H1 (cell line): ENCODE measurements at regions not wholly inside any gene's neighbourhood (a gene's known extent, or its start where the extent isn't known, plus 50 kb on each side); places are given as distances from the start of the nearest gene placed in this dataset.

Experiments used
- CTCF ChIA-PET: fragments of 300-600 bp; sonication (Branson Sonifier 250); formaldehyde crosslinking; loops from one replicate; lab custom pipeline; 2021; ENCODE audit not compliant: partially characterized antibody; lab: Charles Lee
- POLR2A ChIA-PET: fragments of 300-600 bp; sonication (Branson Sonifier 250); formaldehyde crosslinking; loops from one replicate; lab custom pipeline; 2021; ENCODE audit warnings: inconsistent platforms; ENCODE audit not compliant: partially characterized antibody; lab: Charles Lee
- DNase-seq, 2 experiments: peaks; one replicate each; pipeline versions ENCODE4 v3.0.0 to v3.0.0-alpha.2; 2010 to 2022; ENCODE audit warnings: low spot score in 2 of 2, low read depth in 1 of 2, mixed read lengths in 1 of 2
- FAIRE-seq: peaks from 2 replicates; lab custom pipeline; 2011; peaks lifted over from hg19 to GRCh38; lab: Jason Lieb, UNC
- H2AFZ ChIP-seq: 2 replicates; pipeline ENCODE4 v1.8.1; 2012; ENCODE audit warnings: low read length, inconsistent platforms
- H2AK5ac ChIP-seq: 2 replicates; pipeline ENCODE4 v1.6.1; 2013; ENCODE audit warnings: low read depth, low read length
- H2BK120ac ChIP-seq: replicated peaks from 2 replicates; pipeline ENCODE3; 2013; ENCODE audit warnings: low read depth, low read length, inconsistent platforms
- H2BK12ac ChIP-seq: 2 replicates; pipeline ENCODE4 v1.6.1; 2013; ENCODE audit warnings: low read depth, low read length
- H2BK15ac ChIP-seq: 2 replicates; pipeline ENCODE4 v1.6.1; 2013; ENCODE audit warnings: low read length
- H2BK20ac ChIP-seq: 2 replicates; pipeline ENCODE4 v1.6.1; 2013; ENCODE audit warnings: low read length
- H2BK5ac ChIP-seq: 2 replicates; pipeline ENCODE4 v1.6.1; 2013; ENCODE audit warnings: low read depth, low read length
- H3K14ac ChIP-seq: 2 replicates; pipeline ENCODE4 v1.6.1; 2013; ENCODE audit warnings: inconsistent platforms; ENCODE audit not compliant: insufficient read length
- H3K18ac ChIP-seq: 2 replicates; pipeline ENCODE4 v1.6.1; 2013; ENCODE audit warnings: low read length; ENCODE audit errors: extremely low read depth
- H3K23ac ChIP-seq: 2 replicates; pipeline ENCODE4 v1.6.1; 2013; ENCODE audit warnings: inconsistent platforms; ENCODE audit not compliant: insufficient read length
- H3K23me2 ChIP-seq: 2 replicates; pipeline ENCODE4 v1.6.1; 2013; ENCODE audit warnings: low read depth, low read length
- H3K27ac ChIP-seq: 2 replicates; pipeline ENCODE4 v1.6.1; 2011; ENCODE audit warnings: low read depth, low read length, inconsistent platforms
- H3K27me3 ChIP-seq, 4 experiments: replicated peaks in 1 of 4; 1 replicate in 1 of 4; 2 replicates in 3 of 4; pipeline versions ENCODE4 v1.6.1 to v1.8.1; 2011 to 2013; ENCODE audit warnings: low read length in 3 of 4, mild to moderate bottlenecking in 3 of 4, inconsistent platforms in 2 of 4, mixed read lengths in 2 of 4, moderate library complexity in 1 of 4; ENCODE audit not compliant: control insufficient read depth in 3 of 4, insufficient read depth in 3 of 4; ENCODE audit errors: extremely low read depth in 1 of 4
- H3K36me3 ChIP-seq, 4 experiments: 2 replicates each; pipeline versions ENCODE4 v1.6.1 to v1.8.1; 2011 to 2013; ENCODE audit warnings: mild to moderate bottlenecking in 4 of 4, low read length in 3 of 4, moderate library complexity in 2 of 4, control low read depth in 1 of 4, inconsistent platforms in 1 of 4; ENCODE audit not compliant: insufficient read depth in 4 of 4, control insufficient read depth in 2 of 4
- H3K4ac ChIP-seq: replicated peaks from 2 replicates; pipeline ENCODE3; 2013; ENCODE audit warnings: low read length, low read depth, mixed read lengths, inconsistent platforms; ENCODE audit not compliant: insufficient read length
- H3K4me1 ChIP-seq, 4 experiments: replicated peaks in 1 of 4; 1 replicate in 1 of 4; 2 replicates in 3 of 4; pipeline versions ENCODE4 v1.6.1 to v1.8.1; 2011 to 2013; ENCODE audit warnings: low read length in 3 of 4, inconsistent platforms in 2 of 4, mixed read lengths in 1 of 4; ENCODE audit not compliant: insufficient read depth in 4 of 4, control insufficient read depth in 3 of 4
- H3K4me2 ChIP-seq, 2 experiments: 2 replicates each; pipeline versions ENCODE4 v1.6.1 to v1.8.1; 2011 to 2013; ENCODE audit warnings: low read depth in 2 of 2, low read length in 2 of 2, control low read depth in 1 of 2, inconsistent platforms in 1 of 2, mild to moderate bottlenecking in 1 of 2; ENCODE audit not compliant: insufficient read depth in 1 of 2
- H3K4me3 ChIP-seq, 4 experiments: fragments of 200-600, 300-600 bp in 1 of 4; sonication (generic), shearing (Covaris generic), sonication (Bioruptor Twin) in 1 of 4; 2 replicates each; pipeline versions ENCODE4 v1.5.1 to v1.8.1; 2011 to 2016; ENCODE audit warnings: low read length in 4 of 4, low read depth in 3 of 4, control low read depth in 2 of 4, inconsistent platforms in 2 of 4, mild to moderate bottlenecking in 2 of 4, mixed read lengths in 1 of 4, moderate library complexity in 1 of 4; ENCODE audit not compliant: insufficient read depth in 2 of 4; ENCODE audit errors: extremely low read depth in 1 of 4
- H3K56ac ChIP-seq: replicated peaks from 2 replicates; pipeline ENCODE3; 2013; ENCODE audit warnings: low read depth, mild to moderate bottlenecking, mixed read lengths, low read length, inconsistent platforms; ENCODE audit not compliant: insufficient read length
- H3K79me1 ChIP-seq: 2 replicates; pipeline ENCODE4 v1.6.1; 2013; ENCODE audit warnings: low read depth, low read length, control low read depth
- H3K79me2 ChIP-seq, 2 experiments: 2 replicates each; pipeline versions ENCODE4 v1.6.1 to v1.8.1; 2012 to 2013; ENCODE audit warnings: low read length in 2 of 2, mild to moderate bottlenecking in 2 of 2, inconsistent platforms in 1 of 2; ENCODE audit not compliant: insufficient read depth in 2 of 2, control insufficient read depth in 1 of 2
- H3K9ac ChIP-seq, 4 experiments: replicated peaks in 1 of 4; 1 replicate in 1 of 4; 2 replicates in 3 of 4; pipeline versions ENCODE4 v1.6.1 to v1.8.1; 2011 to 2013; ENCODE audit warnings: low read depth in 3 of 4, low read length in 3 of 4, control low read depth in 2 of 4, mild to moderate bottlenecking in 2 of 4, moderate library complexity in 2 of 4, inconsistent platforms in 1 of 4; ENCODE audit errors: extremely low read depth in 1 of 4
- H3K9me3 ChIP-seq, 2 experiments: 2 replicates each; pipeline versions ENCODE4 v1.6.1 to v1.8.1; 2012 to 2013; ENCODE audit warnings: mild to moderate bottlenecking in 2 of 2, moderate library complexity in 2 of 2, control low read depth in 1 of 2, inconsistent platforms in 1 of 2, low read depth in 1 of 2, low read length in 1 of 2, mixed read lengths in 1 of 2; ENCODE audit not compliant: insufficient read depth in 2 of 2
- H4K20me1 ChIP-seq, 2 experiments: replicated peaks in 1 of 2; 2 replicates each; pipeline versions ENCODE3 to v1.8.1; 2011 to 2013; ENCODE audit warnings: inconsistent platforms in 2 of 2, low read length in 2 of 2, mild to moderate bottlenecking in 1 of 2; ENCODE audit not compliant: insufficient read depth in 2 of 2, control insufficient read depth in 1 of 2
- H4K5ac ChIP-seq: 2 replicates; pipeline ENCODE4 v1.6.1; 2013; ENCODE audit warnings: low read length, low read depth, mixed read lengths, inconsistent platforms; ENCODE audit not compliant: insufficient read length
- H4K8ac ChIP-seq: 2 replicates; pipeline ENCODE4 v1.8.0; 2013; ENCODE audit warnings: mild to moderate bottlenecking, moderate library complexity, low read length, inconsistent platforms; ENCODE audit not compliant: insufficient read depth; ENCODE audit errors: extremely low read depth
- H4K91ac ChIP-seq: replicated peaks from 2 replicates; pipeline ENCODE3; 2013; ENCODE audit warnings: low read length, mixed read lengths, inconsistent platforms; ENCODE audit not compliant: insufficient read length
- EZH2 ChIP-seq: fragments of 200-600 bp; sonication (generic); IDR thresholded peaks from 2 replicates; pipeline ENCODE4 v1.7.1; 2012; ENCODE audit warnings: low read depth, mild to moderate bottlenecking, moderate library complexity, low read length, inconsistent platforms; ENCODE audit not compliant: severe bottlenecking
- WGBS, 2 experiments: shearing (Covaris generic) in 1 of 2; methylation state at CpG; one replicate each; pipeline versions ENCODE4 v1.1.6 to v1.1.7; 2013 to 2015; ENCODE audit warnings: low lambda C conversion rate in 2 of 2, mixed read lengths in 2 of 2, inconsistent platforms in 1 of 2, low coverage in 1 of 2, missing lambda C conversion rate in 1 of 2; ENCODE audit not compliant: insufficient replicate concordance in 2 of 2, insufficient coverage in 1 of 2, insufficient read length in 1 of 2; ENCODE audit errors: extremely low coverage in 1 of 2, missing lambda C conversion rate in 1 of 2; 5-methylcytosine and 5-hydroxymethylcytosine counted together

GRCh38 chr6:28767691-28768090 is 156.1 kb downstream of the TRIM27 start:
- Histone ChIP-seq H3K79me2 (no peaks in the 10 kb centered on the region), H3K36me3 (no peaks in the 10 kb centered on the region), H2AK5ac (0 out of 2 replicates have a peak overlapping the region, but pooled peaks have one; percentile 34), H2BK5ac (no peak overlapping the region), H2AFZ (no peak overlapping the region), H3K4ac (no peak overlapping the region), H3K4me3 (no peak overlapping the region), H3K18ac (no peak overlapping the region), H2BK12ac (0 out of 2 replicates have a peak overlapping the region, but pooled peaks have one; percentile 51), H3K4me1 (peaks cover 10 to 46% (median 27%) of the 10 kb centered on the region in 4 experiments), H3K14ac (no peak overlapping the region), H2BK15ac (no peak overlapping the region), H2BK120ac (no peak overlapping the region), H4K8ac (no peak overlapping the region), H3K9ac (no peak overlapping the region), H3K27me3 (peaks cover 77 to 100% (median 97%) of the 10 kb centered on the region in 4 experiments), H2BK20ac (no peak overlapping the region), H3K4me2 (peak overlapping the region in 1 of 2 experiments; percentile 81; a peak in 1 of 4 replicates), H3K23me2 (no peaks in the 10 kb centered on the region; the same call in none of the 2 replicates), H3K56ac (no peak overlapping the region), H3K79me1 (no peaks in the 10 kb centered on the region), H4K20me1 (peaks cover 10 to 13% of the 10 kb centered on the region in 2 experiments), H4K91ac (no peak overlapping the region), H4K5ac (no peak overlapping the region), H3K9me3 (no peaks in the 10 kb centered on the region), H3K27ac (no peak overlapping the region), H3K23ac (no peak overlapping the region)
- ChIA-PET POLR2A (interaction anchor here (0.6 kb wide), 1 partner anchor 10 kb away, joined by 3 read pairs; no protein-coding TSS in a partner anchor), CTCF (interaction anchor here (1.8 to 3.8 kb wide), 2 partner anchors 8 to 72 kb away, joined by 5 to 24 read pairs; no protein-coding TSS in a partner anchor)
- WGBS, 2 experiments, result 44% methylated on average over 5 of the region's 5 CpGs; no CpG with 5 or more reads in 1 of the 2 experiments
- DNase-seq, result no peak
- FAIRE-seq, result no peak
- TF ChIP-seq EZH2, result peak; percentile 68
